Peyer's patch (tissue), 4 donors: ENCODE measurements at regions not wholly inside any gene's neighbourhood (a gene's known extent, or its start where the extent isn't known, plus 50 kb on each side); places are given as distances from the start of the nearest gene placed in this dataset.

Experiments
- POLR2A ChIP-seq, 2 donors: fragments of 450-650 bp; IDR thresholded peaks; one replicate each; pipeline ENCODE4 v1.5.1; 2017; ENCODE audit warnings: antibody characterized with exemption in 2 of 2, mild to moderate bottlenecking in 2 of 2, moderate library complexity in 2 of 2
- TF ChIP-seq, protein P1 (sequence below), 6 experiments: fragments of 450-650 bp in 4 of 6; fragments of 200-600 bp in 2 of 6; sonication (generic) in 1 of 6; IDR thresholded peaks; one replicate each; pipeline ENCODE4 v1.5.1; 2017 to 2019; ENCODE audit warnings: antibody characterized with exemption in 6 of 6, mild to moderate bottlenecking in 3 of 6, moderate library complexity in 1 of 6

DNA sequence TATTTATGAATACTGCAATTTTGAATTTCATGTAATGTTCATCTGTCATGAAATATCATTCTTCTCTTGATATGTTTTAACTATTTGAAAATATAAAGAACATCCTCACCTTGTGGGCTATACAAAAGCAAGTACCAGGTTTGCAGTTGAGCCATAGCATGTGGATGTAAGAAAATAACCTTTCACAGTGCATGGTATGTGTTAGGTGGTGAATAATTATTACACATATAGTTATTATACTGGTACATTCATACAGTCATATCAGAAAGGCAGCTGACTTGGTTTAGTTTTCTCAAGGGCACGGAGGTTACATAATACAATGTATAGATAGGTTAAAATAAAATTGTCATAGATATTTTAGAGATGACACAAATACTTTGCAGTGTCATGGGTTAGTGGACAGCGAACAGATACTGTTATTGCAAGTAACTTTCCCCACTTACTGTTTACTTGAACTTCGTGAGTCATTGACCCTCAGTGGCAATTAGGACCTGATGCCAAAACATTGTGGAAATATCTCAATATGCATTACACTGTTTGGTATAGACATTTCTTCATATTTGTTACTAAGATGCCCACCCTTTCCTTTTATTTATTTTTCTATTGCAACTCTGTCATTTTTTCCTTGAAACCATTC is 445.4 kb upstream of the GOT2 start:
- TF ChIP-seq, protein P1, sequence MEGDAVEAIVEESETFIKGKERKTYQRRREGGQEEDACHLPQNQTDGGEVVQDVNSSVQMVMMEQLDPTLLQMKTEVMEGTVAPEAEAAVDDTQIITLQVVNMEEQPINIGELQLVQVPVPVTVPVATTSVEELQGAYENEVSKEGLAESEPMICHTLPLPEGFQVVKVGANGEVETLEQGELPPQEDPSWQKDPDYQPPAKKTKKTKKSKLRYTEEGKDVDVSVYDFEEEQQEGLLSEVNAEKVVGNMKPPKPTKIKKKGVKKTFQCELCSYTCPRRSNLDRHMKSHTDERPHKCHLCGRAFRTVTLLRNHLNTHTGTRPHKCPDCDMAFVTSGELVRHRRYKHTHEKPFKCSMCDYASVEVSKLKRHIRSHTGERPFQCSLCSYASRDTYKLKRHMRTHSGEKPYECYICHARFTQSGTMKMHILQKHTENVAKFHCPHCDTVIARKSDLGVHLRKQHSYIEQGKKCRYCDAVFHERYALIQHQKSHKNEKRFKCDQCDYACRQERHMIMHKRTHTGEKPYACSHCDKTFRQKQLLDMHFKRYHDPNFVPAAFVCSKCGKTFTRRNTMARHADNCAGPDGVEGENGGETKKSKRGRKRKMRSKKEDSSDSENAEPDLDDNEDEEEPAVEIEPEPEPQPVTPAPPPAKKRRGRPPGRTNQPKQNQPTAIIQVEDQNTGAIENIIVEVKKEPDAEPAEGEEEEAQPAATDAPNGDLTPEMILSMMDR (IDR thresholded peaks at IDR 0.05) = no peak
- TF ChIP-seq POLR2A (IDR thresholded peaks at IDR 0.05) = no peak
